WTC11 (cell line): ENCODE measurements at regions not wholly inside any gene's neighbourhood (a gene's known extent, or its start where the extent isn't known, plus 50 kb on each side); places are given as distances from the start of the nearest gene placed in this dataset.

Experiments used
- ATAC-seq: fragments of 200-7000 bp; cut with Tn5 transposase; 2 replicates; pipeline ENCODE4 v1.10.0; 2021; ENCODE audit warnings: mild to moderate bottlenecking, moderate library complexity
- CTCF ChIA-PET: fragments of 300-600 bp; sonication (Branson Sonifier 250); formaldehyde crosslinking; loops from one replicate; lab custom pipeline; 2021; ENCODE audit warnings: antibody characterized with exemption; lab: Charles Lee
- POLR2A ChIA-PET: fragments of 350-600 bp; sonication (Branson Sonifier 250); formaldehyde crosslinking; loops from one replicate; lab custom pipeline; 2021; ENCODE audit warnings: antibody characterized with exemption; lab: Charles Lee
- DNase-seq: peaks from one replicate; pipeline ENCODE4 v3.0.0; 2021; ENCODE audit warnings: low spot score
- H3K27ac Mint-ChIP-seq: 2 replicates; pipeline ENCODE4 v1.8.0; 2021; ENCODE audit warnings: mixed read lengths
- H3K27me3 Mint-ChIP-seq: 2 replicates; pipeline ENCODE4 v1.8.0; 2021; ENCODE audit warnings: low read depth, mild to moderate bottlenecking, moderate library complexity, mixed read lengths
- H3K36me3 Mint-ChIP-seq: 2 replicates; pipeline ENCODE4 v1.8.0; 2021; ENCODE audit warnings: mixed read lengths
- H3K4me1 Mint-ChIP-seq: 2 replicates; pipeline ENCODE4 v1.8.0; 2022; ENCODE audit warnings: mixed read lengths
- H3K4me3 Mint-ChIP-seq: 2 replicates; pipeline ENCODE4 v1.8.0; 2021; ENCODE audit warnings: mild to moderate bottlenecking, moderate library complexity, mixed read lengths
- H3K9me3 Mint-ChIP-seq: 2 replicates; pipeline ENCODE4 v1.8.0; 2021; ENCODE audit warnings: mixed read lengths
- CBFB ChIP-seq: sonication (generic); formaldehyde crosslinking; IDR thresholded peaks from 2 replicates; pipeline ENCODE4 v1.8.1; 2022; ENCODE audit warnings: mild to moderate bottlenecking, low read depth, missing genetic modification reagents
- GABPB1 ChIP-seq: sonication (generic); formaldehyde crosslinking; IDR thresholded peaks from 2 replicates; pipeline ENCODE4 v1.8.1; 2023; ENCODE audit warnings: mild to moderate bottlenecking, missing genetic modification reagents
- GTF2I ChIP-seq: fragments of 250-450 bp; sonication (Bioruptor Pico); conservative IDR thresholded peaks from 2 replicates; pipeline ENCODE4 v1.4.0; 2021; ENCODE audit warnings: mild to moderate bottlenecking
- NFYB ChIP-seq: sonication (generic); formaldehyde crosslinking; conservative IDR thresholded peaks from 2 replicates; pipeline ENCODE4 v1.8.0; 2022; ENCODE audit warnings: low read depth, missing genetic modification reagents
- NR1H2 ChIP-seq: sonication (generic); formaldehyde crosslinking; IDR thresholded peaks from 2 replicates; pipeline ENCODE4 v1.9.0; 2021; ENCODE audit warnings: mild to moderate bottlenecking, moderate library complexity, missing genetic modification reagents
- NR2C2 ChIP-seq: sonication (generic); formaldehyde crosslinking; IDR thresholded peaks from 2 replicates; pipeline ENCODE4 v1.8.0; 2022; ENCODE audit warnings: mild to moderate bottlenecking, missing genetic modification reagents
- SMAD3 ChIP-seq: sonication (generic); formaldehyde crosslinking; IDR thresholded peaks from 2 replicates; pipeline ENCODE4 v1.8.0; 2022; ENCODE audit warnings: missing genetic modification reagents, mild to moderate bottlenecking, borderline replicate concordance
- SP1 ChIP-seq: sonication (generic); formaldehyde crosslinking; conservative IDR thresholded peaks from 2 replicates; pipeline ENCODE4 v1.8.1; 2022; ENCODE audit warnings: missing genetic modification reagents
- TCF7 ChIP-seq: sonication (generic); formaldehyde crosslinking; IDR thresholded peaks from 2 replicates; pipeline ENCODE4 v1.8.0; 2022; ENCODE audit warnings: mild to moderate bottlenecking, low read depth, missing genetic modification reagents, moderate library complexity
- ZNF121 ChIP-seq: sonication (generic); formaldehyde crosslinking; IDR thresholded peaks from 2 replicates; pipeline ENCODE4 v1.8.0; 2023; ENCODE audit warnings: missing genetic modification reagents
- TF ChIP-seq, protein P1 (sequence below): sonication (generic); formaldehyde crosslinking; IDR thresholded peaks from 2 replicates; pipeline ENCODE4 v1.8.1; 2022; ENCODE audit warnings: low read depth, mild to moderate bottlenecking, moderate library complexity, missing genetic modification reagents, borderline replicate concordance
- TF ChIP-seq, protein P2 (sequence below): sonication (generic); formaldehyde crosslinking; IDR thresholded peaks from 2 replicates; pipeline ENCODE4 v1.8.0; 2022; ENCODE audit warnings: mild to moderate bottlenecking, missing genetic modification reagents
- TF ChIP-seq, protein P3 (sequence below): sonication (generic); formaldehyde crosslinking; IDR thresholded peaks from 2 replicates; pipeline ENCODE4 v1.8.0; 2023; ENCODE audit warnings: missing genetic modification reagents, mild to moderate bottlenecking, borderline replicate concordance
- TF ChIP-seq, protein P4 (sequence below): fragments of 250-450 bp; sonication (Bioruptor Pico); conservative IDR thresholded peaks from 2 replicates; pipeline ENCODE4 v1.9.0; 2021; ENCODE audit warnings: mild to moderate bottlenecking
- TF ChIP-seq, protein P5 (sequence below): sonication (generic); formaldehyde crosslinking; IDR thresholded peaks from 2 replicates; pipeline ENCODE4 v1.8.0; 2022; ENCODE audit warnings: mild to moderate bottlenecking, missing genetic modification reagents
- TF ChIP-seq, protein P6 (sequence below): fragments of 250-450 bp; sonication (Bioruptor Pico); IDR thresholded peaks from 2 replicates; pipeline ENCODE4 v2.1.2; 2022; ENCODE audit warnings: mild to moderate bottlenecking, moderate library complexity

DNA sequence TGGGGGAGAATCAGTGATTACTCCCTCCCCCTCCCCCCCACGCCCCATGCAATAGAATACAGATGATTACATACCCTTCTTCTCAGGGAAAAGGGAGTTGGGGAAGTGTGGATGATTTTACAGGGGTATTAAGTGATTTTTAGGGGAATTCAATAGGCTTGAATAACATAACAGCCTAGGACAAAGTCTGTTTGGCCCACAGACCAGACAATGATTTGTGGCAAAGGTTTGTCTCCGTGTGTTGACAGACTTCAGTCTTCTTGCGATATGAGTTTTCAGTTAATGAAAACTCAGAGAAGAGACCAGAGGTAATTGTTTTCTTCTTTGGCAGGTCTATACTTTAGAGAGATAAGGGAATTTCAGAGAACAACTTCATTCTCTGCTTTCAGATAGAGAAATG lies 95.3 kb downstream of the OR2B2 start:
- H3K9me3 Mint-ChIP-seq, result no peaks in the 10 kb centered on the region
- H3K4me1 Mint-ChIP-seq, result peaks cover 45% of the 10 kb centered on the region
- TF ChIP-seq, protein P1, sequence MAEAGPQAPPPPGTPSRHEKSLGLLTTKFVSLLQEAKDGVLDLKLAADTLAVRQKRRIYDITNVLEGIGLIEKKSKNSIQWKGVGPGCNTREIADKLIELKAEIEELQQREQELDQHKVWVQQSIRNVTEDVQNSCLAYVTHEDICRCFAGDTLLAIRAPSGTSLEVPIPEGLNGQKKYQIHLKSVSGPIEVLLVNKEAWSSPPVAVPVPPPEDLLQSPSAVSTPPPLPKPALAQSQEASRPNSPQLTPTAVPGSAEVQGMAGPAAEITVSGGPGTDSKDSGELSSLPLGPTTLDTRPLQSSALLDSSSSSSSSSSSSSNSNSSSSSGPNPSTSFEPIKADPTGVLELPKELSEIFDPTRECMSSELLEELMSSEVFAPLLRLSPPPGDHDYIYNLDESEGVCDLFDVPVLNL (CRISPR knock-in tag), result no peak
- TF ChIP-seq, protein P2, sequence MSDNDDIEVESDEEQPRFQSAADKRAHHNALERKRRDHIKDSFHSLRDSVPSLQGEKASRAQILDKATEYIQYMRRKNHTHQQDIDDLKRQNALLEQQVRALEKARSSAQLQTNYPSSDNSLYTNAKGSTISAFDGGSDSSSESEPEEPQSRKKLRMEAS (CRISPR knock-in tag), result no peak
- TF ChIP-seq, protein P3, sequence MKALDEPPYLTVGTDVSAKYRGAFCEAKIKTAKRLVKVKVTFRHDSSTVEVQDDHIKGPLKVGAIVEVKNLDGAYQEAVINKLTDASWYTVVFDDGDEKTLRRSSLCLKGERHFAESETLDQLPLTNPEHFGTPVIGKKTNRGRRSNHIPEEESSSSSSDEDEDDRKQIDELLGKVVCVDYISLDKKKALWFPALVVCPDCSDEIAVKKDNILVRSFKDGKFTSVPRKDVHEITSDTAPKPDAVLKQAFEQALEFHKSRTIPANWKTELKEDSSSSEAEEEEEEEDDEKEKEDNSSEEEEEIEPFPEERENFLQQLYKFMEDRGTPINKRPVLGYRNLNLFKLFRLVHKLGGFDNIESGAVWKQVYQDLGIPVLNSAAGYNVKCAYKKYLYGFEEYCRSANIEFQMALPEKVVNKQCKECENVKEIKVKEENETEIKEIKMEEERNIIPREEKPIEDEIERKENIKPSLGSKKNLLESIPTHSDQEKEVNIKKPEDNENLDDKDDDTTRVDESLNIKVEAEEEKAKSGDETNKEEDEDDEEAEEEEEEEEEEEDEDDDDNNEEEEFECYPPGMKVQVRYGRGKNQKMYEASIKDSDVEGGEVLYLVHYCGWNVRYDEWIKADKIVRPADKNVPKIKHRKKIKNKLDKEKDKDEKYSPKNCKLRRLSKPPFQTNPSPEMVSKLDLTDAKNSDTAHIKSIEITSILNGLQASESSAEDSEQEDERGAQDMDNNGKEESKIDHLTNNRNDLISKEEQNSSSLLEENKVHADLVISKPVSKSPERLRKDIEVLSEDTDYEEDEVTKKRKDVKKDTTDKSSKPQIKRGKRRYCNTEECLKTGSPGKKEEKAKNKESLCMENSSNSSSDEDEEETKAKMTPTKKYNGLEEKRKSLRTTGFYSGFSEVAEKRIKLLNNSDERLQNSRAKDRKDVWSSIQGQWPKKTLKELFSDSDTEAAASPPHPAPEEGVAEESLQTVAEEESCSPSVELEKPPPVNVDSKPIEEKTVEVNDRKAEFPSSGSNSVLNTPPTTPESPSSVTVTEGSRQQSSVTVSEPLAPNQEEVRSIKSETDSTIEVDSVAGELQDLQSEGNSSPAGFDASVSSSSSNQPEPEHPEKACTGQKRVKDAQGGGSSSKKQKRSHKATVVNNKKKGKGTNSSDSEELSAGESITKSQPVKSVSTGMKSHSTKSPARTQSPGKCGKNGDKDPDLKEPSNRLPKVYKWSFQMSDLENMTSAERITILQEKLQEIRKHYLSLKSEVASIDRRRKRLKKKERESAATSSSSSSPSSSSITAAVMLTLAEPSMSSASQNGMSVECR, result no peak
- no peak for TF ChIP-seq ZNF121 (CRISPR knock-in tag)
- TF ChIP-seq, protein P4, sequence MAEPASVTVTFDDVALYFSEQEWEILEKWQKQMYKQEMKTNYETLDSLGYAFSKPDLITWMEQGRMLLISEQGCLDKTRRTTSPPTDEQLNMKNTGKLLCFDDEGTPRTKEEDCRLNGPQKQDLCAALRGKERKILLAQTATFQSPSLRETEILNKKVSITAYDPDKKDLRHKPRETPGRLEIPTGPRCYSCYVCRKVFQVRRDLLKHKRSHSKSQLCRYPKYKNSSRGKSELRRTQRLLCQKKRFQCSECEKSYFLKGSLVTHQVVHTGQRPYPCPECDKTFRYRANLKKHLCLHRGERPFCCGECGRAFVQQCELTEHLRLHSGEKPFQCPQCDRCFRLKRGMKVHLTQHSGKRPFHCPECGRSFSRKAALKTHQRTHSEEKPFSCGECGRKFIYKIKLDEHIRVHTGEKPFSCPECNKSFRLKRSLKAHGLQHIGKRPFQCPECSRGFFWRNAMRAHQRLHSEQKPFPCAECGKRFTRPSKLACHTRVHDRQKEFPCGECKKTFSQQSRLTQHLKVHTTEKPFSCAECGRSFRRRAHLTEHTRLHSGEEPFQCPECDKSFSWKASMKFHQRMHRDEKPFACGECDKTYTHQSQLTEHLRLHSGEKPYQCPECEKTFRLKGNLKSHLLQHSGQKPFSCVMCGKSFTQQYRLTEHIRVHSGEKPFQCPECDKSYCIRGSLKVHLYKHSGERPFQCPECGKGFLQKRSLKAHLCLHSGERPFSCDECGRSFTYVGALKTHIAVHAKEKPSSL (CRISPR knock-in tag), result no peak
- no peak for TF ChIP-seq NR1H2 (CRISPR knock-in tag)
- no peak for TF ChIP-seq SMAD3
- TF ChIP-seq SP1, result no peak
- TF ChIP-seq NFYB (CRISPR knock-in tag), result no peak
- no peak for TF ChIP-seq TCF7
- no peak for TF ChIP-seq NR2C2
- TF ChIP-seq CBFB (CRISPR knock-in tag), result no peak
- TF ChIP-seq GTF2I (CRISPR knock-in tag), result no peak
- TF ChIP-seq, protein P5, sequence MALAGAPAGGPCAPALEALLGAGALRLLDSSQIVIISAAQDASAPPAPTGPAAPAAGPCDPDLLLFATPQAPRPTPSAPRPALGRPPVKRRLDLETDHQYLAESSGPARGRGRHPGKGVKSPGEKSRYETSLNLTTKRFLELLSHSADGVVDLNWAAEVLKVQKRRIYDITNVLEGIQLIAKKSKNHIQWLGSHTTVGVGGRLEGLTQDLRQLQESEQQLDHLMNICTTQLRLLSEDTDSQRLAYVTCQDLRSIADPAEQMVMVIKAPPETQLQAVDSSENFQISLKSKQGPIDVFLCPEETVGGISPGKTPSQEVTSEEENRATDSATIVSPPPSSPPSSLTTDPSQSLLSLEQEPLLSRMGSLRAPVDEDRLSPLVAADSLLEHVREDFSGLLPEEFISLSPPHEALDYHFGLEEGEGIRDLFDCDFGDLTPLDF (CRISPR knock-in tag), result no peak
- TF ChIP-seq, protein P6, sequence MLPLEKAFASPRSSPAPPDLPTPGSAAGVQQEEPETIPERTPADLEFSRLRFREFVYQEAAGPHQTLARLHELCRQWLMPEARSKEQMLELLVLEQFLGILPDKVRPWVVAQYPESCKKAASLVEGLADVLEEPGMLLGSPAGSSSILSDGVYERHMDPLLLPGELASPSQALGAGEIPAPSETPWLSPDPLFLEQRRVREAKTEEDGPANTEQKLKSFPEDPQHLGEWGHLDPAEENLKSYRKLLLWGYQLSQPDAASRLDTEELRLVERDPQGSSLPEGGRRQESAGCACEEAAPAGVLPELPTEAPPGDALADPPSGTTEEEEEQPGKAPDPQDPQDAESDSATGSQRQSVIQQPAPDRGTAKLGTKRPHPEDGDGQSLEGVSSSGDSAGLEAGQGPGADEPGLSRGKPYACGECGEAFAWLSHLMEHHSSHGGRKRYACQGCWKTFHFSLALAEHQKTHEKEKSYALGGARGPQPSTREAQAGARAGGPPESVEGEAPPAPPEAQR (CRISPR knock-in tag), result no peak
- no peak for TF ChIP-seq GABPB1 (CRISPR knock-in tag)
- DNase-seq, result no peak
- ATAC-seq, result no peak
- H3K27me3 Mint-ChIP-seq, result no peaks in the 10 kb centered on the region
- peak overlapping the region; percentile 100 for H3K27ac Mint-ChIP-seq
- 0 out of 2 replicates have a peak overlapping the region, but pooled peaks have one; percentile 20 for H3K4me3 Mint-ChIP-seq
- ChIA-PET CTCF (no interaction called here), POLR2A (interaction anchor here (0.8 to 3.3 kb wide), 7 partner anchors 8 to 1785 kb away, joined by 3 to 23 read pairs (median 3); a partner anchor contains a TSS)
- no peaks in the 10 kb centered on the region for H3K36me3 Mint-ChIP-seq
